ENCODE measurements at regions not wholly inside any gene's neighbourhood (a gene's known extent, or its start where the extent isn't known, plus 50 kb on each side); places are given as distances from the start of the nearest gene placed in this dataset.

DNA sequence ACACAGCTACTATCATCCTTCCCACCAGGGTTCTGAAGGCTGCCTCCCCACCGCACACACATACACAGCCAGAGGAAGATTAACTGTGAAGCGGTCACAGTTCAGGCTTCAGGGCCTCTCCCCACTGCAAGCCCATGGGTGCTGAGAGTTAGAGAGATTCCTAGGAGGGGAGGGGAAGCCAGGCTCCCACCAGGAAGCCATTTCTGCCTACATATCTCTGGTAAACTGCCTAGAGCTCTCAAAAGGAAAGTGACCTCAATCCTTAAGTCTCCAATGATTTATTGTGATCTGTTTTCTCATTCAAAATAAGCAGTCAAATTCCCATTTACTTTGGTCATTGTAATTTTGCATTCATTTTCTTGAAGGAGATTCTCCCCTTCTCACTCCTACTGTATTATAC, 141.0 kb upstream of the BNIP2 start:
- 86 to 88% methylated on average over 1 to 2 of the region's 2 CpGs for WGBS, 2 donors (ENCODE audit: low coverage in 1 of 2)
- no peak overlapping the region for H3K27ac ChIP-seq
- in situ Hi-C loops (cut with MboI; ENCODE audit: low pct_ligation_motif_present in 1 of 4, low pct_unique_long_range_greater_than_20kb in 1 of 4, low sequenced_read_pairs in 3 of 4): no loop called here
- no peak overlapping the region for H3K4me3 ChIP-seq
- no peak for TF ChIP-seq POLR2AphosphoS5 (IDR thresholded peaks at IDR 0.05)
- no peak for TF ChIP-seq EP300 (IDR thresholded peaks at IDR 0.05; ENCODE audit: low read depth)
- no peak for TF ChIP-seq POLR2A (IDR thresholded peaks at IDR 0.05)
- TF ChIP-seq, protein P1, sequence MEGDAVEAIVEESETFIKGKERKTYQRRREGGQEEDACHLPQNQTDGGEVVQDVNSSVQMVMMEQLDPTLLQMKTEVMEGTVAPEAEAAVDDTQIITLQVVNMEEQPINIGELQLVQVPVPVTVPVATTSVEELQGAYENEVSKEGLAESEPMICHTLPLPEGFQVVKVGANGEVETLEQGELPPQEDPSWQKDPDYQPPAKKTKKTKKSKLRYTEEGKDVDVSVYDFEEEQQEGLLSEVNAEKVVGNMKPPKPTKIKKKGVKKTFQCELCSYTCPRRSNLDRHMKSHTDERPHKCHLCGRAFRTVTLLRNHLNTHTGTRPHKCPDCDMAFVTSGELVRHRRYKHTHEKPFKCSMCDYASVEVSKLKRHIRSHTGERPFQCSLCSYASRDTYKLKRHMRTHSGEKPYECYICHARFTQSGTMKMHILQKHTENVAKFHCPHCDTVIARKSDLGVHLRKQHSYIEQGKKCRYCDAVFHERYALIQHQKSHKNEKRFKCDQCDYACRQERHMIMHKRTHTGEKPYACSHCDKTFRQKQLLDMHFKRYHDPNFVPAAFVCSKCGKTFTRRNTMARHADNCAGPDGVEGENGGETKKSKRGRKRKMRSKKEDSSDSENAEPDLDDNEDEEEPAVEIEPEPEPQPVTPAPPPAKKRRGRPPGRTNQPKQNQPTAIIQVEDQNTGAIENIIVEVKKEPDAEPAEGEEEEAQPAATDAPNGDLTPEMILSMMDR (IDR thresholded peaks at IDR 0.05): no peak
- peaks cover 4% of the 10 kb centered on the region for H3K27me3 ChIP-seq
- no peaks in the 10 kb centered on the region for H3K36me3 ChIP-seq
- intact Hi-C loops (cut with DNase I; ENCODE audit: low total_unique reads): loop anchor here (5.0 kb wide), 1 partner anchor 73 kb away; no protein-coding TSS in a partner anchor
- no peaks in the 10 kb centered on the region for H3K9me3 ChIP-seq
- DNase-seq: no peak
- H3K4me1 ChIP-seq: no peaks in the 10 kb centered on the region

DNA sequence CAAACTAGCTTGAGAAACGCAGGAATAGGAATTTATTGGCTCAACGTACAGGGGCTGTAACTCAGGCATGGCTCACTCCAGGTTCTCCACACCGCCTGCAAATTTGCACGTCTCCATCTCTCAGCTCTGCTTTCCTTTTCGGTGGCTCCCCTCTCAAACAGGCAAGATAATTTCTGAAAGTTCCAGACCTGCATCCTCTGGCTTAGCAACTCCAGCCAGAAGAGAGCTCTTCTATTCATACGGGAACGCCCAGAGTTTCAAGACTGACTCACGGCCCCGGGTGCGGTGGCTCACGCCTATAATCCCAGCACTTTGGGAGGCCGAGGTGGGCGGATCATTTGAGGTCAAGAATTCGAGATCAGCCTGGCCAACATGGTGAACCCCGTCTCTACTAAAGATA, 139.7 kb upstream of the BNIP2 start:
- Histone ChIP-seq H3K36me3 (no peaks in the 10 kb centered on the region), H3K9me3 (no peaks in the 10 kb centered on the region), H3K27me3 (peaks cover 6% of the 10 kb centered on the region), H3K4me1 (no peaks in the 10 kb centered on the region), H3K27ac (no peak overlapping the region), H3K4me3 (no peak overlapping the region)
- in situ Hi-C loops (cut with MboI; ENCODE audit: low pct_ligation_motif_present in 1 of 4, low pct_unique_long_range_greater_than_20kb in 1 of 4, low sequenced_read_pairs in 3 of 4): no loop called here
- TF ChIP-seq POLR2A (IDR thresholded peaks at IDR 0.05) (no peak), POLR2AphosphoS5 (IDR thresholded peaks at IDR 0.05) (no peak), EP300 (IDR thresholded peaks at IDR 0.05; ENCODE audit: low read depth) (no peak)
- TF ChIP-seq, protein P1 (IDR thresholded peaks at IDR 0.05): no peak
- intact Hi-C loops (cut with DNase I; ENCODE audit: low total_unique reads): no loop called here
- no peak for DNase-seq
- 74 to 81% methylated on average over 5 to 15 of the region's 15 CpGs for WGBS, 2 donors (ENCODE audit: low coverage in 1 of 2)

GRCh38 chr15:59828263-59828662, 139.1 kb upstream of the BNIP2 start:
- no peak for TF ChIP-seq POLR2AphosphoS5 (IDR thresholded peaks at IDR 0.05)
- no peak for TF ChIP-seq POLR2A (IDR thresholded peaks at IDR 0.05)
- TF ChIP-seq, protein P1 (IDR thresholded peaks at IDR 0.05): no peak
- TF ChIP-seq EP300 (IDR thresholded peaks at IDR 0.05; ENCODE audit: low read depth): no peak
- DNase-seq: no peak
- peaks cover 9% of the 10 kb centered on the region for H3K27me3 ChIP-seq
- H3K36me3 ChIP-seq: no peaks in the 10 kb centered on the region
- no peak overlapping the region for H3K27ac ChIP-seq
- no peak overlapping the region for H3K4me3 ChIP-seq
- in situ Hi-C loops (cut with MboI; ENCODE audit: low pct_ligation_motif_present in 1 of 4, low pct_unique_long_range_greater_than_20kb in 1 of 4, low sequenced_read_pairs in 3 of 4) (no loop called here), intact Hi-C loops (cut with DNase I; ENCODE audit: low total_unique reads) (no loop called here)
- H3K9me3 ChIP-seq: no peaks in the 10 kb centered on the region
- 49 to 54% methylated on average over 4 of the region's 4 CpGs for WGBS, 2 donors (ENCODE audit: low coverage in 1 of 2)
- H3K4me1 ChIP-seq: no peaks in the 10 kb centered on the region

DNA sequence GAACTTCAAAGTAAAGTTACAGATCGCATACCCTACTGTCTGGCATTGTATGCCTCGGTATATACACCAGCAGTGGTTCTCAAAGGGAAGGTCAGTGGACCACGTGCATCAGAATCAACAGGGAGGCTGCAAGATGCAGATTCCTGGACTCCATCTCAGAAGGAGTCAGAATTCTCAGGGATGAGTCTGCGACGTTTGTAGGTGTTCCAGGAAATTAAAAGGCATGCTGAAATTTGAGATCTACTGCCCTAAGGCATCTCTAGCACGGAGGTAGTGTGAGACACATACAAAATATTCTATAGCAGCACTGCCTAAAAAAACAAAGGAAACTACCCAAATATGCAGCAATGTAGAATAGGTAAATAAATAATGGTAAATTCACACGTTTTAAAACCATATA, 136.8 kb upstream of the BNIP2 start:
- peaks cover 12% of the 10 kb centered on the region for H3K27me3 ChIP-seq
- DNase-seq: no peak
- H3K27ac ChIP-seq: no peak overlapping the region
- H3K36me3 ChIP-seq: no peaks in the 10 kb centered on the region
- 0 to 53% methylated on average over 1 to 7 of the region's 7 CpGs for WGBS, 2 donors (ENCODE audit: low coverage in 1 of 2)
- no peaks in the 10 kb centered on the region for H3K9me3 ChIP-seq
- no peak overlapping the region for H3K4me3 ChIP-seq
- TF ChIP-seq POLR2AphosphoS5 (IDR thresholded peaks at IDR 0.05) (no peak), EP300 (IDR thresholded peaks at IDR 0.05; ENCODE audit: low read depth) (no peak), POLR2A (IDR thresholded peaks at IDR 0.05) (no peak)
- TF ChIP-seq, protein P1 (IDR thresholded peaks at IDR 0.05): no peak
- H3K4me1 ChIP-seq: no peaks in the 10 kb centered on the region
- in situ Hi-C loops (cut with MboI; ENCODE audit: low pct_ligation_motif_present in 1 of 4, low pct_unique_long_range_greater_than_20kb in 1 of 4, low sequenced_read_pairs in 3 of 4) (no loop called here), intact Hi-C loops (cut with DNase I; ENCODE audit: low total_unique reads) (no loop called here)

Data from transverse colon (tissue), 4 donors.